ENCODE measurements at regions not wholly inside any gene's neighbourhood (a gene's known extent, or its start where the extent isn't known, plus 50 kb on each side); places are given as distances from the start of the nearest gene placed in this dataset.

- no peak for TF ChIP-seq RAD51 (IDR thresholded peaks at IDR 0.05)
- no peak for TF ChIP-seq CHD1 (IDR thresholded peaks at IDR 0.05; ENCODE audit: low read depth, low read length)
- no peak for TF ChIP-seq PBX3 (IDR thresholded peaks at IDR 0.05; ENCODE audit: insufficient replicate concordance, low read depth, low read length)
- TF ChIP-seq FOXM1 (IDR thresholded peaks at IDR 0.05; ENCODE audit: low read depth, low read length): no peak
- TF ChIP-seq EZH2 (IDR thresholded peaks at IDR 0.05; ENCODE audit: borderline replicate concordance, control insufficient read depth, low read depth, low read length): no peak
- TF ChIP-seq CEBPZ (IDR thresholded peaks at IDR 0.05; ENCODE audit: low read depth, low read length): no peak
- TF ChIP-seq RAD21 (IDR thresholded peaks at IDR 0.05; ENCODE audit: insufficient read depth, low read depth, low read length): no peak
These were observed 1081.6 kb upstream of the EYS start for GRCh38 chr6:66788579-66788978.
